ENCODE measurements at regions not wholly inside any gene's neighbourhood (a gene's known extent, or its start where the extent isn't known, plus 50 kb on each side); places are given as distances from the start of the nearest gene placed in this dataset.
A peak's percentile ranks its signal among the peaks of the same experiment; 100 is the strongest.

GRCh38 chr7:35334506-35334905 is 80.6 kb upstream of the TBX20 start:
- H3K4me1 ChIP-seq (ENCODE audit: control insufficient read depth, insufficient read depth, low read length), result no peaks in the 10 kb centered on the region; the same call in 1 of the 2 replicates
- H3K9ac ChIP-seq (ENCODE audit: low read length), result no peak overlapping the region
- no peak overlapping the region for H3K27ac ChIP-seq (ENCODE audit: low read depth, low read length)
- no peaks in the 10 kb centered on the region; the same call in 1 of the 2 replicates for H3K9me3 ChIP-seq (ENCODE audit: control insufficient read depth, insufficient read depth, low read depth, low read length)
- no peaks in the 10 kb centered on the region for H3K27me3 ChIP-seq (ENCODE audit: control insufficient read depth, insufficient read depth, low read length)
- H3K4me3 ChIP-seq (ENCODE audit: low read depth, low read length), result no peak overlapping the region
- no peaks in the 10 kb centered on the region for H3K36me3 ChIP-seq (ENCODE audit: control insufficient read depth, insufficient read depth, low read length)

- Histone ChIP-seq H3K9ac (ENCODE audit: low read length) (no peak overlapping the region), H3K27ac (ENCODE audit: low read depth, low read length) (no peak overlapping the region), H3K4me3 (ENCODE audit: low read depth, low read length) (no peak overlapping the region), H3K9me3 (ENCODE audit: control insufficient read depth, insufficient read depth, low read depth, low read length) (no peaks in the 10 kb centered on the region; the same call in 1 of the 2 replicates), H3K36me3 (ENCODE audit: control insufficient read depth, insufficient read depth, low read length) (no peaks in the 10 kb centered on the region), H3K27me3 (ENCODE audit: control insufficient read depth, insufficient read depth, low read length) (no peaks in the 10 kb centered on the region), H3K4me1 (ENCODE audit: control insufficient read depth, insufficient read depth, low read length) (no peaks in the 10 kb centered on the region; the same call in 1 of the 2 replicates)
These were observed 79.4 kb upstream of the TBX20 start for GRCh38 chr7:35333265-35333664.

DNA sequence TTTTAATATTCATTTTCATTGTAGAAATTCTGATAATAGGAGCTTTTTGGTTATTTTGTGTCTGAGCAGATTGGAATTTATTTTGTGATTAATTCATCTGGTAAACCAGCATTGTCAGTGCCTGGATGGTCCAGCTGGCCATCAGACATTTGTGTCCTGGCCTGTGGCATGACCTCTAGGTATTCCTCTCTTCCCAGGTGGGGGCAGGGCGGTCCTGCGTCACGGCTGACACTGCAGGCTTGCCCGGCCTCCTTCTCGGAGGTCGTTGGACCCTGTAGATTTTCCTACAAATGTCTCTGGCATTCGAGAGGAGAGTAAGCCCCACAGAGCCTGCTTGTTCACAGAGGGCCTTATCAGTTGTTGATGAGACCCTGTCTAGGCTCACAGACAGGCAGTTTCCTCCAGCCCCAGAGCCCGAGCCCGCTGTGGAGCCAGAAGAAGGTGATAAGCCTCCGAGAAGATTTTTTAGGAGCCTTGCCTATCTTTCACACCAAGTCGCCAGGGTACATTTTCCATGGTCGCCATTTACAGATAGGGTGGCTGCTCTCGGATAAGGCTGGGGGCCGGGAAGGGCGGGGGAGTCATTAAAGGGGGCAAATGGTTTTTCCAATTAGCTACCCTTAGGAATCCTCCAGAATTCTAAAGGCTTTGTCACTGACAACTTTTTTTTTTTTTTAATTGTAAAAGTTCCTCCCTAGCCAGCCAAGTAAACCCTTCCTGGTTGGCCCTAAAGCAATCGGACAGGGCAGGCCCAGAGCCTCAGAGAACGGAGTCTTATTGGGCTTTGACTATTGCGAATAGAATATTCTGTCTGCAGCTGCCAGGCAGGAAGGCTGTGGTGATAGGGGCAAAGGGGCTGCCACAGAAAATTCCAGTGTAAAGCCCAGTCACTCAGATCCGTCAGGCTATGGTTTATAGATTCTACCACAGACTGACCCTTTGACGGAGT is 78.1 kb upstream of the TBX20 start:
- Histone ChIP-seq H3K9ac (ENCODE audit: low read length) (peak overlapping the region; percentile 23), H3K27me3 (ENCODE audit: control insufficient read depth, insufficient read depth, low read length) (no peaks in the 10 kb centered on the region), H3K36me3 (ENCODE audit: control insufficient read depth, insufficient read depth, low read length) (no peaks in the 10 kb centered on the region), H3K9me3 (ENCODE audit: control insufficient read depth, insufficient read depth, low read depth, low read length) (no peaks in the 10 kb centered on the region; the same call in 1 of the 2 replicates), H3K27ac (ENCODE audit: low read depth, low read length) (peak overlapping the region; percentile 44; the same call in 1 of the 2 replicates), H3K4me3 (ENCODE audit: low read depth, low read length) (no peak overlapping the region), H3K4me1 (ENCODE audit: control insufficient read depth, insufficient read depth, low read length) (no peaks in the 10 kb centered on the region; the same call in 1 of the 2 replicates)

- Histone ChIP-seq H3K9me3 (ENCODE audit: control insufficient read depth, insufficient read depth, low read depth, low read length) (peaks cover 6% of the 10 kb centered on the region; the same call in 1 of the 2 replicates), H3K36me3 (ENCODE audit: control insufficient read depth, insufficient read depth, low read length) (no peaks in the 10 kb centered on the region), H3K4me1 (ENCODE audit: control insufficient read depth, insufficient read depth, low read length) (no peaks in the 10 kb centered on the region; the same call in 1 of the 2 replicates), H3K9ac (ENCODE audit: low read length) (no peak overlapping the region), H3K27me3 (ENCODE audit: control insufficient read depth, insufficient read depth, low read length) (no peaks in the 10 kb centered on the region), H3K27ac (ENCODE audit: low read depth, low read length) (no peak overlapping the region), H3K4me3 (ENCODE audit: low read depth, low read length) (no peak overlapping the region)
These were observed 75.1 kb upstream of the TBX20 start for GRCh38 chr7:35329026-35329425.

- no peaks in the 10 kb centered on the region for H3K4me1 ChIP-seq (ENCODE audit: control insufficient read depth, insufficient read depth, low read length)
- H3K27me3 ChIP-seq (ENCODE audit: control insufficient read depth, insufficient read depth, low read length), result 0 out of 2 replicates have a peak, but pooled peaks cover 3% of the 10 kb centered on the region
- H3K9ac ChIP-seq (ENCODE audit: low read length), result no peak overlapping the region
- H3K27ac ChIP-seq (ENCODE audit: low read depth, low read length), result no peak overlapping the region
- no peak overlapping the region for H3K4me3 ChIP-seq (ENCODE audit: low read depth, low read length)
- no peaks in the 10 kb centered on the region for H3K36me3 ChIP-seq (ENCODE audit: control insufficient read depth, insufficient read depth, low read length)
- H3K9me3 ChIP-seq (ENCODE audit: control insufficient read depth, insufficient read depth, low read depth, low read length), result peaks cover 5% of the 10 kb centered on the region; the same call in 1 of the 2 replicates
These were observed 65.7 kb upstream of the TBX20 start for GRCh38 chr7:35319606-35320005.

DNA sequence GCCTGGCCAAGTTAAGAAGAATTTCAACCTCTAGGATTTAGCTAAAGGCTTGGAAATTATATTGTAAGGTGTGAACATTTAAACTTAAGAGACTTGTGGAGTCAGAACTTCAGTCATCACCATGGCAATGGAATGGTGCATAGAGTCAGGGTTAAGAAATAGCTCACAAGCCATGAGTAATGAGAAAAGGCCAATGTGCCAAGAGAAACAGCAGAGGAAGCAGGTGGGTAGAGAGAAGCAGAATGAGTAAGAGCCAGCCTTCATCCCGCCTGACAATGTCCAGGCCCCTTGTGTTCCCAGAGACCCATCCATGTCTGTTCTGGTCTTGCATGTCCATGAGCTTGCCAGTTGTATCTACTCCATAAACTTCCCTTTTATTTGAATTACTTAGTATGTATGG is 62.6 kb upstream of the TBX20 start:
- Histone ChIP-seq H3K4me1 (ENCODE audit: control insufficient read depth, insufficient read depth, low read length) (no peaks in the 10 kb centered on the region), H3K4me3 (ENCODE audit: low read depth, low read length) (no peak overlapping the region), H3K9me3 (ENCODE audit: control insufficient read depth, insufficient read depth, low read depth, low read length) (no peaks in the 10 kb centered on the region), H3K27me3 (ENCODE audit: control insufficient read depth, insufficient read depth, low read length) (0 out of 2 replicates have a peak, but pooled peaks cover 3% of the 10 kb centered on the region), H3K27ac (ENCODE audit: low read depth, low read length) (no peak overlapping the region), H3K36me3 (ENCODE audit: control insufficient read depth, insufficient read depth, low read length) (no peaks in the 10 kb centered on the region), H3K9ac (ENCODE audit: low read length) (no peak overlapping the region)

DNA sequence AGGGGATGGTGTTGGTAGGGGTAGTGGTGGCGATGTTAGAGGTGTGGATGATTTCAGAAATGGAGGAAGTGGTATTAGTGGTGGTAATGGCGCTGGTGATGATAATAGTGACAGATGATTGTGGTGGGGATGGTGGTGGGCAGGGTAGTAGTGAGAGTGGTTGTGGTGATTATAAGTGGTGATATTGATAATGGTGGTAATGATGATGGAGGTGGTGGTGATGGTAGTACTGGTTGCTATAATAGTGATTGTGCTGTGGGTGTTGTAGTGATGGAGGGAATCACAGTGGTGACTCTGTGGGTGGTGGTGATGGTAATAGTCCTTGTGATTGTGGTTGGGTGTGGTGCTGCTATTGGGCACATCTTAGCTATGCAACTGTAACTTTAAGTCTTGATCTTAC is 61.6 kb upstream of the TBX20 start:
- no peak overlapping the region for H3K27ac ChIP-seq (ENCODE audit: low read depth, low read length)
- H3K36me3 ChIP-seq (ENCODE audit: control insufficient read depth, insufficient read depth, low read length), result no peaks in the 10 kb centered on the region
- H3K4me1 ChIP-seq (ENCODE audit: control insufficient read depth, insufficient read depth, low read length), result no peaks in the 10 kb centered on the region
- H3K9me3 ChIP-seq (ENCODE audit: control insufficient read depth, insufficient read depth, low read depth, low read length), result no peaks in the 10 kb centered on the region
- H3K27me3 ChIP-seq (ENCODE audit: control insufficient read depth, insufficient read depth, low read length), result 0 out of 2 replicates have a peak, but pooled peaks cover 3% of the 10 kb centered on the region
- H3K4me3 ChIP-seq (ENCODE audit: low read depth, low read length), result no peak overlapping the region
- H3K9ac ChIP-seq (ENCODE audit: low read length), result no peak overlapping the region

- no peak overlapping the region for H3K27ac ChIP-seq (ENCODE audit: low read depth, low read length)
- H3K4me1 ChIP-seq (ENCODE audit: control insufficient read depth, insufficient read depth, low read length), result no peaks in the 10 kb centered on the region
- H3K27me3 ChIP-seq (ENCODE audit: control insufficient read depth, insufficient read depth, low read length), result 0 out of 2 replicates have a peak, but pooled peaks cover 3% of the 10 kb centered on the region
- H3K36me3 ChIP-seq (ENCODE audit: control insufficient read depth, insufficient read depth, low read length), result no peaks in the 10 kb centered on the region
- H3K9me3 ChIP-seq (ENCODE audit: control insufficient read depth, insufficient read depth, low read depth, low read length), result no peaks in the 10 kb centered on the region
- H3K9ac ChIP-seq (ENCODE audit: low read length), result no peak overlapping the region
- H3K4me3 ChIP-seq (ENCODE audit: low read depth, low read length), result no peak overlapping the region
These were observed 60.5 kb upstream of the TBX20 start for GRCh38 chr7:35314354-35314753.

DNA sequence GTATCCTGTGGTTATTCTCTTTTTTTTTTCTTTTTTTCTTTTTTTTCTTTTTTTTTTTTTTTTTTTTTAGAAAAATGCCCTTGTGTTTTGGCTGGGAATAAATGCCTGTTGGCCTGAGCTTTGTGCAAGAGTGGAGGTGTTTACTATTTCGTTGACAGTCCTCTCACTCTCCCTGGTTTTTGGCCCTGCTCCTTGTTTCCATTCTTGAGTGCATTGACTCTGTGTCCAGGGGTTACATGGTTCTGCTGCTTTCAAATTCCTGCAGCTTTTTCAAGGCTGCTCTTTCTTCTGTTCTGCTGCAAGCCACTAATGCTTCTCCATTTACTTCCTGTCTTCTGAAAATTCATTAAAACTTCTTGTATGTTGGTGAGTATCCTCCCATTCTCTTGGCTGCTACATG is 59.7 kb upstream of the TBX20 start:
- Histone ChIP-seq H3K27ac (ENCODE audit: low read depth, low read length) (no peak overlapping the region), H3K36me3 (ENCODE audit: control insufficient read depth, insufficient read depth, low read length) (no peaks in the 10 kb centered on the region), H3K9ac (ENCODE audit: low read length) (no peak overlapping the region), H3K9me3 (ENCODE audit: control insufficient read depth, insufficient read depth, low read depth, low read length) (no peaks in the 10 kb centered on the region), H3K4me3 (ENCODE audit: low read depth, low read length) (no peak overlapping the region), H3K27me3 (ENCODE audit: control insufficient read depth, insufficient read depth, low read length) (0 out of 2 replicates have a peak, but pooled peaks cover 3% of the 10 kb centered on the region), H3K4me1 (ENCODE audit: control insufficient read depth, insufficient read depth, low read length) (no peaks in the 10 kb centered on the region)

Data from HUES6 (cell line).